Left ventricle myocardium inferior (tissue), 1 donor: ENCODE measurements at regions not wholly inside any gene's neighbourhood (a gene's known extent, or its start where the extent isn't known, plus 50 kb on each side); places are given as distances from the start of the nearest gene placed in this dataset.
"Not testable (repeated sequence)": the region's sequence is repeated elsewhere in the genome, so short reads cannot be mapped to it uniquely, and the experiment has no call there.

ENCODE experiments used
- DNase-seq: peaks from one replicate; pipeline ENCODE4 v3.0.0-alpha.2; 2020
- H3K27ac ChIP-seq: fragments of 200-600 bp; replicated peaks from 2 replicates; pipeline ENCODE4 v1.8.0; 2021
- H3K27me3 ChIP-seq: fragments of 200-600 bp; 2 replicates; pipeline ENCODE4 v1.8.0; 2021; ENCODE audit warnings: low read depth
- H3K36me3 ChIP-seq: fragments of 200-600 bp; 2 replicates; pipeline ENCODE4 v1.8.0; 2021
- H3K4me1 ChIP-seq: fragments of 200-600 bp; 2 replicates; pipeline ENCODE4 v1.8.0; 2021
- H3K4me3 ChIP-seq: fragments of 200-600 bp; 2 replicates; pipeline ENCODE4 v1.8.0; 2021; ENCODE audit warnings: mild to moderate bottlenecking, moderate library complexity
- H3K9me3 ChIP-seq: fragments of 200-600 bp; replicated peaks from 2 replicates; pipeline ENCODE4 v1.8.0; 2021
- CTCF ChIP-seq: fragments of 200-600 bp; IDR thresholded peaks from 2 replicates; pipeline ENCODE4 v1.8.0; 2021; ENCODE audit warnings: antibody characterized with exemption, mild to moderate bottlenecking, borderline replicate concordance
- intact Hi-C: fragments of 100-400 bp; cut with micrococcal nuclease; formaldehyde crosslinking; loops from one replicate; pipeline ENCODE4 v1.11.0; 2022
- donor health status: DM: no; HTN: yes; CAD: no; lungs with severe emphysema.

DNA sequence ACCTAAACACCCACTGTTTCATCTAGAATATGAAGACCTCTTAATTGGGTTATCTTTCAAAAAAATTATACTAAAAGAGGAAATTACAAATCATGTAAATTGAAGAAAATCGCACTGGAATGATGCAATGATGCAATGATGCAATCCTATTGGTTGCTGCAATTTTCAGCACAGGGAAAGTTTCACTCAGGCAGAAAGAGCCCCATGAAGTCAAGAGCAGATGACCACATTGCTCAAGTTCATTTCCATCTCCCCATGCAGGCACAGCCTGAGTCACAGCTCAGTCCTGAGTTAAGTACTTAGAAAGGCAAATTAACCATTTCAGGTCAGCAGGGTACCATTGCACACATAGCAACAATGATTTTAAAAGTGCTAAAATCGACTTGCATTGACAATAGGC lies 180.3 kb upstream of the MYO3A start:
- H3K4me3 ChIP-seq: no peak overlapping the region
- no peaks in the 10 kb centered on the region for H3K9me3 ChIP-seq
- intact Hi-C loops: no loop called here
- no peak overlapping the region for H3K27ac ChIP-seq
- no peak for DNase-seq
- TF ChIP-seq CTCF: no peak
- no peaks in the 10 kb centered on the region for H3K27me3 ChIP-seq
- H3K4me1 ChIP-seq: no peaks in the 10 kb centered on the region
- no peaks in the 10 kb centered on the region for H3K36me3 ChIP-seq

DNA sequence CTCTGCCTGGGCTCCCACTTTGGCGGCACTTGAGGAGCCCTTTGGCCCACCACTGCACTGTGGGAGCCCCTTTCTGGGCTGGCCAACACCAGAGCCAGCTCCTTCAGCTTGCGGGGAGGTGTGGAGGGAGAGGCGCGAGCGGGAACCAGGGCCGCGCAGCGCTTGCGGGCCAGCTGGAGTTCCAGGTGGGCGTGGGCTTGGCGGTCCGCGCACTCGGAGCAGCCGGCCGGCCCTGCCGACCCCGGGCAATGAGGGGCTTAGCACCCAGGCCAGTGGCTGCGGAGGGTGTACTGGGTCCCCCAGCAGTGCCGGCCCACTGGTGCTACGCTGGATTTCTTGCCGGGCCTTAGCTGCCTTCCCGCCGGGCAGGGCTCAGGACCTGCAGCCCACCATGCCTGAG lies 178.2 kb upstream of the MYO3A start:
- H3K9me3 ChIP-seq, intact Hi-C loops, H3K36me3 ChIP-seq, H3K4me1 ChIP-seq, H3K27me3 ChIP-seq, DNase-seq, H3K27ac ChIP-seq, H3K4me3 ChIP-seq: not testable (repeated sequence)

- no peaks in the 10 kb centered on the region for H3K36me3 ChIP-seq
- intact Hi-C loops: no loop called here
- no peak overlapping the region for H3K27ac ChIP-seq
- TF ChIP-seq CTCF: no peak
- H3K4me1 ChIP-seq: no peaks in the 10 kb centered on the region
- no peaks in the 10 kb centered on the region for H3K27me3 ChIP-seq
- no peak for DNase-seq
- no peaks in the 10 kb centered on the region for H3K9me3 ChIP-seq
- no peak overlapping the region for H3K4me3 ChIP-seq
Measured at GRCh38 chr10:25756784-25757183, 177.2 kb upstream of the MYO3A start.

- intact Hi-C loops: no loop called here
- no peaks in the 10 kb centered on the region for H3K9me3 ChIP-seq
- H3K4me1 ChIP-seq: no peaks in the 10 kb centered on the region
- DNase-seq: no peak
- H3K36me3 ChIP-seq: no peaks in the 10 kb centered on the region
- peak; percentile 53 for TF ChIP-seq CTCF
- no peak overlapping the region for H3K27ac ChIP-seq
- no peaks in the 10 kb centered on the region for H3K27me3 ChIP-seq
- H3K4me3 ChIP-seq: no peak overlapping the region
Measured at GRCh38 chr10:25758041-25758457, 176.0 kb upstream of the MYO3A start.

DNA sequence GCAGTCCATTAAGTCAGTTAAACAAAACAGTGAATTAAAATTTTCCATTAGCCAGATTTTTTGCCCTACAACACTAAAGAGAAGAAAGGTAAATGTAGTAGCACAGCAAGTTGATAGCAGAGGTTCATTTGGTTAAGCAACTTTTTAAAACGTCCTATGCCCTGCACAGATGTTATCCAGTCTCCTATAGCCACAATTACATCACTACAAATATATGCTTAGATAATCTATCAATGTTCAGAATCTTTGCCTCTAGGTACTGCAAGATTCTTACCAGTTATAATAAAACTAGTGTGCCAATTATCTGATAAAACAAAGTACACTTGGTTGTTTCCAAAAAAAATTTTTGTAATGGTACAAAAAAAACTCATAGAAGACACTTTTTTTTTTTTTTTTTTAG lies 175.5 kb upstream of the MYO3A start:
- no peaks in the 10 kb centered on the region for H3K36me3 ChIP-seq
- H3K4me3 ChIP-seq: no peak overlapping the region
- no peaks in the 10 kb centered on the region for H3K4me1 ChIP-seq
- no peak for TF ChIP-seq CTCF
- H3K9me3 ChIP-seq: no peaks in the 10 kb centered on the region
- DNase-seq: no peak
- intact Hi-C loops: no loop called here
- no peaks in the 10 kb centered on the region for H3K27me3 ChIP-seq
- H3K27ac ChIP-seq: no peak overlapping the region

- H3K27me3 ChIP-seq: peaks cover 33% of the 10 kb centered on the region
- no peaks in the 10 kb centered on the region for H3K4me1 ChIP-seq
- H3K36me3 ChIP-seq: no peaks in the 10 kb centered on the region
- H3K4me3 ChIP-seq: no peak overlapping the region
- intact Hi-C loops: no loop called here
- no peaks in the 10 kb centered on the region for H3K9me3 ChIP-seq
- no peak for TF ChIP-seq CTCF
- DNase-seq: no peak
- H3K27ac ChIP-seq: no peak overlapping the region
Measured at GRCh38 chr10:25761937-25762336, 172.1 kb upstream of the MYO3A start.
